A549 (cell line): ENCODE measurements at regions not wholly inside any gene's neighbourhood (a gene's known extent, or its start where the extent isn't known, plus 50 kb on each side); places are given as distances from the start of the nearest gene placed in this dataset.

Source experiments
- ATAC-seq, 2 experiments: fragments of 200-7000 bp in 1 of 2; fragments of >200 bp in 1 of 2; cut with Nextera tagmentation in 1 of 2; cut with Tn5 transposase in 1 of 2; 3 replicates each; pipeline versions ENCODE4 v1.8.0 to v1.9.1; 2018 to 2020; ENCODE audit warnings: mild to moderate bottlenecking in 1 of 2, moderate library complexity in 1 of 2
- CTCF ChIA-PET: fragments of 300-600 bp; sonication (Branson Sonifier 250); formaldehyde crosslinking; extraction: SDS; loops from one replicate; lab custom pipeline; 2021; ENCODE audit warnings: antibody characterized with exemption, inconsistent platforms; lab: Yijun Ruan, JAX
- POLR2A ChIA-PET: fragments of 350-600 bp; formaldehyde crosslinking; extraction: SDS; loops from one replicate; lab custom pipeline; 2021; ENCODE audit warnings: antibody characterized with exemption, inconsistent platforms; lab: Yijun Ruan, JAX
- DNase-seq, 2 experiments: peaks; one replicate each; pipeline versions ENCODE4 v3.0.0 to v3.0.0-alpha.2; 2011 to 2016; ENCODE audit warnings: low read depth in 1 of 2, low spot score in 1 of 2
- FAIRE-seq: peaks from 2 replicates; lab custom pipeline; 2011; peaks lifted over from hg19 to GRCh38; lab: Jason Lieb, UNC
- H3K27ac ChIP-seq, 2 experiments: fragments of >200 bp; sonication (Bioruptor Twin); formaldehyde crosslinking; 3 replicates each; pipeline ENCODE4 v1.5.1; 2016 to 2017
- H3K4me1 ChIP-seq: fragments of >200 bp; sonication (Bioruptor Twin); formaldehyde crosslinking; 3 replicates; pipeline ENCODE4 v1.6.1; 2016
- H3K4me2 ChIP-seq: fragments of >200 bp; sonication (Bioruptor Twin); formaldehyde crosslinking; 3 replicates; pipeline ENCODE4 v1.6.1; 2016
- H3K4me3 ChIP-seq: fragments of >200 bp; sonication (Bioruptor Twin); formaldehyde crosslinking; 3 replicates; pipeline ENCODE4 v1.5.1; 2016
- H3K9me3 ChIP-seq: fragments of >200 bp; sonication (Bioruptor Twin); formaldehyde crosslinking; 3 replicates; pipeline ENCODE4 v1.6.1; 2016
- BHLHE40 ChIP-seq: IDR thresholded peaks from 2 replicates; pipeline ENCODE4 v1.6.1; 2012; ENCODE audit warnings: low read depth, low read length, inconsistent platforms
- CBX2 ChIP-seq: fragments of 200-600 bp; sonication (generic); IDR thresholded peaks from 2 replicates; pipeline ENCODE4 v1.6.1; 2016; ENCODE audit warnings: low read depth, mild to moderate bottlenecking, borderline replicate concordance
- CEBPB ChIP-seq, 2 experiments: fragments of >200 bp in 1 of 2; sonication (Bioruptor Twin) in 1 of 2; formaldehyde crosslinking in 1 of 2; IDR thresholded peaks; 2 replicates each; pipeline ENCODE4 v1.6.1; 2012 to 2016
- CHD2 ChIP-seq: fragments of 150-350 bp; IDR thresholded peaks from 2 replicates; pipeline ENCODE4 v1.6.1; 2014; ENCODE audit warnings: low read length; ENCODE audit not compliant: partially characterized antibody
- CHD4 ChIP-seq: fragments of 200-600 bp; sonication (generic); IDR thresholded peaks from 2 replicates; pipeline ENCODE4 v1.6.1; 2016; ENCODE audit warnings: antibody characterized with exemption, mild to moderate bottlenecking, borderline replicate concordance
- EHF ChIP-seq: fragments of 250-450 bp; sonication (Bioruptor Pico); IDR thresholded peaks from 2 replicates; pipeline ENCODE4 v1.5.0; 2020; ENCODE audit warnings: mild to moderate bottlenecking
- FOSL2 ChIP-seq, 2 experiments: fragments of 450-650 bp in 1 of 2; fragments of >200 bp in 1 of 2; sonication (Bioruptor Twin) in 1 of 2; formaldehyde crosslinking; IDR thresholded peaks; 2 replicates each; pipeline versions ENCODE4 v1.5.0 to v1.6.1; 2016 to 2020; ENCODE audit warnings: mild to moderate bottlenecking in 1 of 2, moderate library complexity in 1 of 2
- FOXS1 ChIP-seq: fragments of 250-450 bp; sonication (Bioruptor Pico); IDR thresholded peaks from 2 replicates; pipeline ENCODE4 v1.5.0; 2020; ENCODE audit warnings: mild to moderate bottlenecking, moderate library complexity
- HDAC2 ChIP-seq: fragments of 200-600 bp; sonication (generic); IDR thresholded peaks from 2 replicates; pipeline ENCODE4 v1.6.1; 2016
- JUN ChIP-seq, 2 experiments: fragments of >200 bp; sonication (Bioruptor Twin); formaldehyde crosslinking; IDR thresholded peaks; 2 replicates in 1 of 2; 3 replicates in 1 of 2; pipeline ENCODE4 v1.6.1; 2016 to 2017
- KDM1A ChIP-seq: fragments of 200-600 bp; sonication (generic); IDR thresholded peaks from 2 replicates; pipeline ENCODE4 v1.6.1; 2016; ENCODE audit warnings: low read depth, mild to moderate bottlenecking
- MAFK ChIP-seq: fragments of 450-650 bp; IDR thresholded peaks from 2 replicates; pipeline ENCODE4 v1.6.1; 2014; ENCODE audit not compliant: partially characterized antibody
- NFE2L2 ChIP-seq: fragments of 150-350 bp; conservative IDR thresholded peaks from 2 replicates; pipeline ENCODE4 v1.6.1; 2014; ENCODE audit warnings: low read length
- RCOR1 ChIP-seq: fragments of 150-350 bp; IDR thresholded peaks from 2 replicates; pipeline ENCODE4 v1.6.1; 2014; ENCODE audit warnings: antibody characterized with exemption, low read length, low read depth
- RFX5 ChIP-seq: fragments of 450-650 bp; IDR thresholded peaks from 2 replicates; pipeline ENCODE4 v1.7.1; 2014; ENCODE audit warnings: antibody characterized with exemption, mild to moderate bottlenecking, moderate library complexity
- TP53 ChIP-seq: fragments of 250-450 bp; sonication (Bioruptor Pico); IDR thresholded peaks from 2 replicates; pipeline ENCODE4 v1.5.0; 2021; ENCODE audit warnings: mild to moderate bottlenecking, moderate library complexity
- ZC3H11A ChIP-seq: fragments of 450-650 bp; IDR thresholded peaks from 2 replicates; pipeline ENCODE4 v1.6.1; 2014; ENCODE audit warnings: antibody characterized with exemption, mild to moderate bottlenecking
- WGBS: methylation state at CpG from one replicate; pipeline ENCODE4 v1.1.6; 2017; ENCODE audit errors: missing lambda C conversion rate; 5-methylcytosine and 5-hydroxymethylcytosine counted together
- TF ChIP-seq, protein P1 (sequence below): fragments of 250-450 bp; sonication (Bioruptor Pico); IDR thresholded peaks from 2 replicates; pipeline ENCODE4 v1.5.0; 2021; ENCODE audit warnings: mild to moderate bottlenecking, moderate library complexity, borderline replicate concordance
- TF ChIP-seq, protein P2 (sequence below): fragments of >200 bp; sonication (Bioruptor Twin); formaldehyde crosslinking; IDR thresholded peaks from 3 replicates; pipeline ENCODE4 v1.5.1; 2016
- TF ChIP-seq, protein P3 (sequence below): IDR thresholded peaks from 2 replicates; pipeline ENCODE4 v1.6.1; 2012
- TF ChIP-seq, protein P4 (sequence below): IDR thresholded peaks from 2 replicates; pipeline ENCODE4 v1.6.1; 2012; ENCODE audit warnings: low read depth, borderline replicate concordance
- TF ChIP-seq, protein P5 (sequence below): fragments of 200-600 bp; sonication (generic); IDR thresholded peaks from 2 replicates; pipeline ENCODE4 v1.6.1; 2016; ENCODE audit warnings: antibody characterized with exemption, mild to moderate bottlenecking, moderate library complexity

DNA sequence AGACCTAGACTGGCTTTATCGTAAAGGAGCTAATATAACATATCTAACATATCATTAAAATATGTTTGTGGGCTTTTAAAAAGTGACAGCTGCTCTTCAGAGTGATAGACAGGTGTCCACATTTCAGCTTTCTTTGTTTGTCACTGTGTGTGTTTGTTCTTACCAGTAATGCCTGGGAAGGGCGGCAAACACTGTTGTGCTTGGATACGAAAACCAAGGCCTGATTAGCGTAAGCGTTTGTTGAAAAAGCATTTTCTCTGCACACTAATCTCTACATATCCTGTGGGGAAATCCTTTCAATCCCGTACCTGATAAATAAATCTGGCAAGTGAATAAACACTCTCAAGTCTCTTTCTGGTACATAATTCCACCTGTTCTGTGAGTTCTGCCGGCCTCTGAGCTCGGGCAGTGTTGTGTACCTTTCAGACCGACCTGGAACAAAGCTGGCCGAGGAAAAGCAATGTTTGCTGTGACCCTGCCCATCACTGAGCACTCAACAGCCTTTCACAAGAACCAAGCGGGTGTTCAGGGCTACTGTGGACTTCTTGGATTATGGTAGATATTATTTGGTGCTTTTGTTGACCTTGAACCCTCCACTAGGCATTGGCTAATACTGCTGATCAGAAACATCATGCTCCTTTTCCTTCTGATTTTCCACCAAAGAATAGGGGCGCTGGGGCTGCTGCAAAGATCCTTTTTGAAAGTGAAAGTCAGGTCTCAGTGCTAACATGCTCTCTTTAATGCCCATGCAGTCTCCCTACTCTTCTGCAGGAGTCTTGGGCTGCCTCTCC, 100.4 kb downstream of the CD83 start (continued):
- TF ChIP-seq RCOR1 (no peak), JUN (IDR thresholded peaks at IDR 0.05) (no peak)
- TF ChIP-seq, protein P1, sequence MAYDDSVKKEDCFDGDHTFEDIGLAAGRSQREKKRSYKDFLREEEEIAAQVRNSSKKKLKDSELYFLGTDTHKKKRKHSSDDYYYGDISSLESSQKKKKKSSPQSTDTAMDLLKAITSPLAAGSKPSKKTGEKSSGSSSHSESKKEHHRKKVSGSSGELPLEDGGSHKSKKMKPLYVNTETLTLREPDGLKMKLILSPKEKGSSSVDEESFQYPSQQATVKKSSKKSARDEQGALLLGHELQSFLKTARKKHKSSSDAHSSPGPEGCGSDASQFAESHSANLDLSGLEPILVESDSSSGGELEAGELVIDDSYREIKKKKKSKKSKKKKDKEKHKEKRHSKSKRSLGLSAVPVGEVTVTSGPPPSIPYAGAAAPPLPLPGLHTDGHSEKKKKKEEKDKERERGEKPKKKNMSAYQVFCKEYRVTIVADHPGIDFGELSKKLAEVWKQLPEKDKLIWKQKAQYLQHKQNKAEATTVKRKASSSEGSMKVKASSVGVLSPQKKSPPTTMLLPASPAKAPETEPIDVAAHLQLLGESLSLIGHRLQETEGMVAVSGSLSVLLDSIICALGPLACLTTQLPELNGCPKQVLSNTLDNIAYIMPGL (CRISPR knock-in tag): no peak

DNA sequence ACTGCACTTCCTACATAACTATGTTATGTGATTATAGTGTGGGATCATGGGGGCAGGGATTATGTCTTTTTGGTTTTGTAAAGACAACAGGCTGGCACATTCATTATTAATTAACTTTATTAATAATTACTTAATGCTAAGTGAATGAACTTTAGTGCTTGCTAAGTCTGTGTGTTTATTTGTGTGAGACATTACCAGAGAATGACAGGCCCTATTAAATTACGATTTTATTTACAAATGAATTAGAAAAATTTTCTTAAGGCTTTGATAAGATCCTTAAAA, 100.9 kb downstream of the CD83 start:
- CTCF ChIA-PET: interaction anchor here (1.0 kb wide), 1 partner anchor 8 kb away, joined by 5 read pairs; no protein-coding TSS in a partner anchor
- Histone ChIP-seq H3K9me3 (no peaks in the 10 kb centered on the region), H3K4me1 (peaks cover 3% of the 10 kb centered on the region; the same call in 1 of the 3 replicates), H3K27ac (no peak overlapping the region), H3K4me2 (no peak overlapping the region), H3K4me3 (no peak overlapping the region)
- DNase-seq: no peak
- ATAC-seq: no peak
- WGBS: 25% methylated on average over 1 of the region's 1 CpG
- TF ChIP-seq, protein P1 (CRISPR knock-in tag): no peak
- TF ChIP-seq CBX2 (no peak), BHLHE40 (no peak), CEBPB (IDR thresholded peaks at IDR 0.05) (no peak), FOXS1 (CRISPR knock-in tag) (no peak), CHD4 (no peak), HDAC2 (no peak), ZC3H11A (no peak), TP53 (CRISPR knock-in tag) (no peak), RFX5 (no peak), FOSL2 (IDR thresholded peaks at IDR 0.05) (no peak), FOSL2 (CRISPR knock-in tag; IDR thresholded peaks at IDR 0.05) (no peak), MAFK (no peak), KDM1A (no peak), CHD2 (no peak), NFE2L2 (no peak), EHF (CRISPR knock-in tag) (no peak)
- TF ChIP-seq, protein P2, sequence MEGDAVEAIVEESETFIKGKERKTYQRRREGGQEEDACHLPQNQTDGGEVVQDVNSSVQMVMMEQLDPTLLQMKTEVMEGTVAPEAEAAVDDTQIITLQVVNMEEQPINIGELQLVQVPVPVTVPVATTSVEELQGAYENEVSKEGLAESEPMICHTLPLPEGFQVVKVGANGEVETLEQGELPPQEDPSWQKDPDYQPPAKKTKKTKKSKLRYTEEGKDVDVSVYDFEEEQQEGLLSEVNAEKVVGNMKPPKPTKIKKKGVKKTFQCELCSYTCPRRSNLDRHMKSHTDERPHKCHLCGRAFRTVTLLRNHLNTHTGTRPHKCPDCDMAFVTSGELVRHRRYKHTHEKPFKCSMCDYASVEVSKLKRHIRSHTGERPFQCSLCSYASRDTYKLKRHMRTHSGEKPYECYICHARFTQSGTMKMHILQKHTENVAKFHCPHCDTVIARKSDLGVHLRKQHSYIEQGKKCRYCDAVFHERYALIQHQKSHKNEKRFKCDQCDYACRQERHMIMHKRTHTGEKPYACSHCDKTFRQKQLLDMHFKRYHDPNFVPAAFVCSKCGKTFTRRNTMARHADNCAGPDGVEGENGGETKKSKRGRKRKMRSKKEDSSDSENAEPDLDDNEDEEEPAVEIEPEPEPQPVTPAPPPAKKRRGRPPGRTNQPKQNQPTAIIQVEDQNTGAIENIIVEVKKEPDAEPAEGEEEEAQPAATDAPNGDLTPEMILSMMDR: no peak
- TF ChIP-seq, protein P3, sequence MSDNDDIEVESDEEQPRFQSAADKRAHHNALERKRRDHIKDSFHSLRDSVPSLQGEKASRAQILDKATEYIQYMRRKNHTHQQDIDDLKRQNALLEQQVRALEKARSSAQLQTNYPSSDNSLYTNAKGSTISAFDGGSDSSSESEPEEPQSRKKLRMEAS: no peak
- TF ChIP-seq, protein P4, sequence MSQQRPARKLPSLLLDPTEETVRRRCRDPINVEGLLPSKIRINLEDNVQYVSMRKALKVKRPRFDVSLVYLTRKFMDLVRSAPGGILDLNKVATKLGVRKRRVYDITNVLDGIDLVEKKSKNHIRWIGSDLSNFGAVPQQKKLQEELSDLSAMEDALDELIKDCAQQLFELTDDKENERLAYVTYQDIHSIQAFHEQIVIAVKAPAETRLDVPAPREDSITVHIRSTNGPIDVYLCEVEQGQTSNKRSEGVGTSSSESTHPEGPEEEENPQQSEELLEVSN: no peak
- TF ChIP-seq, protein P5, sequence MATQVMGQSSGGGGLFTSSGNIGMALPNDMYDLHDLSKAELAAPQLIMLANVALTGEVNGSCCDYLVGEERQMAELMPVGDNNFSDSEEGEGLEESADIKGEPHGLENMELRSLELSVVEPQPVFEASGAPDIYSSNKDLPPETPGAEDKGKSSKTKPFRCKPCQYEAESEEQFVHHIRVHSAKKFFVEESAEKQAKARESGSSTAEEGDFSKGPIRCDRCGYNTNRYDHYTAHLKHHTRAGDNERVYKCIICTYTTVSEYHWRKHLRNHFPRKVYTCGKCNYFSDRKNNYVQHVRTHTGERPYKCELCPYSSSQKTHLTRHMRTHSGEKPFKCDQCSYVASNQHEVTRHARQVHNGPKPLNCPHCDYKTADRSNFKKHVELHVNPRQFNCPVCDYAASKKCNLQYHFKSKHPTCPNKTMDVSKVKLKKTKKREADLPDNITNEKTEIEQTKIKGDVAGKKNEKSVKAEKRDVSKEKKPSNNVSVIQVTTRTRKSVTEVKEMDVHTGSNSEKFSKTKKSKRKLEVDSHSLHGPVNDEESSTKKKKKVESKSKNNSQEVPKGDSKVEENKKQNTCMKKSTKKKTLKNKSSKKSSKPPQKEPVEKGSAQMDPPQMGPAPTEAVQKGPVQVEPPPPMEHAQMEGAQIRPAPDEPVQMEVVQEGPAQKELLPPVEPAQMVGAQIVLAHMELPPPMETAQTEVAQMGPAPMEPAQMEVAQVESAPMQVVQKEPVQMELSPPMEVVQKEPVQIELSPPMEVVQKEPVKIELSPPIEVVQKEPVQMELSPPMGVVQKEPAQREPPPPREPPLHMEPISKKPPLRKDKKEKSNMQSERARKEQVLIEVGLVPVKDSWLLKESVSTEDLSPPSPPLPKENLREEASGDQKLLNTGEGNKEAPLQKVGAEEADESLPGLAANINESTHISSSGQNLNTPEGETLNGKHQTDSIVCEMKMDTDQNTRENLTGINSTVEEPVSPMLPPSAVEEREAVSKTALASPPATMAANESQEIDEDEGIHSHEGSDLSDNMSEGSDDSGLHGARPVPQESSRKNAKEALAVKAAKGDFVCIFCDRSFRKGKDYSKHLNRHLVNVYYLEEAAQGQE: no peak
- no peak for FAIRE-seq
- POLR2A ChIA-PET: no interaction called here
